HG03175 (cell line): ENCODE measurements at regions not wholly inside any gene's neighbourhood (a gene's known extent, or its start where the extent isn't known, plus 50 kb on each side); places are given as distances from the start of the nearest gene placed in this dataset.

ENCODE experiments used
- ATAC-seq: cut with Tn5 transposase; IDR thresholded peaks from one replicate; pipeline ENCODE4 v1.9.1; 2021; ENCODE audit warnings: mild to moderate bottlenecking, moderate library complexity; ENCODE audit not compliant: unreplicated experiment

DNA sequence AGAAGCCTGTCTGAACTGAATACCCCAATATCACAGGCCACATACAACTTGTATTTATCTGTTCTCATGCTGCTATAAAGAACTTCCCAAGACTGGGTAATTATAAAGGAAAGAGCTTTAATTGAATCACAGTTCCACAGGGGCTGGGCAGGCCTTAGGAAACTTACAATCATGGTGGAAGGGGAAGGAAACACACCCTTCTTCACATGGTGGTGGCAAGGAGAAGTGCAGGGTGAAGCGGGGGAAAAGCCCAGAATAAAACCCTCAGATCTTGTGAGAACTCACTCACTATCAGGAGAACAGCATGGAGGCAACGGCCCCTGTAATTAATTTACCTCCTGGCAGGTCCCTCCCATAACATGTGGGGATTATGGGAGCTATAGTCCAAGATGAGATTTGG is 50.3 kb upstream of the FNDC1 start:
- no peak for ATAC-seq

DNA sequence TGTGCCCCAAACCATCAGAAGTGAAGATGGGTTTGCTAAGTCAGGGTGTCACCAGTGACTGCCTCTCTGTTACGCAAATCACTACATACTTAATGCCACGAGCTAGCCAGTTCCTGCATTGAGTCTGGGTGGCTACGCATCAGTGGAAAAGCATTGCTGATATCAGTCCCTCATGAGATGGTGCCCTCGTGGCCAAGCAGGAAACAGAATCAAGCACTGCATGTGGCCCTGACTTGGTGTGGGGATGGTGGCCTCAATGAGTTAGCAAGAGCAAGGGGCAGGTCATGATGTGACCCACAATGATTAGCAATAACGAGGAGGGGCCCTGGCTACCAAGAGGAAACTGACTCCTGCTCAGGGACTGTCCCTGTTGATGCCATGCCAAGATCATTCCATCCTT is 51.6 kb upstream of the FNDC1 start:
- peak; percentile 54 for ATAC-seq

DNA sequence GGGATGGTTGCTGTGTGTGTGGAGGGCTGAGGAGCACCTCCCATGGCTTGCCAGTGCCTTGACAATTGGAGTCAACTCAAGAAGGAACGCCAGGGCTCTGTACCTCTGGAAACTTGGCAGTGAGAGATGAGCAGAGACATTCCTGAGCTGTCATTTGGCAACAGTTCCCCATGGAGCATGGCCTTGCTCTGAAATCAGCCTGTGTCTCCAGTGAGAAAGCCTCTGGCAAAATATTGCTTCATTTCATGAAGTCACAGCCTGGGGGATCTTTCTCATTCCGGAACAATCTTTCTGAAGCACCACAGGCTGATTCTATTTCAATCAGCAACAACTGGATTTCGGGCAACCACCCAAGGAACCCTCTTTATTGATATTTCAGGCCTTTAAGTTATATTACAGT is 52.2 kb upstream of the FNDC1 start:
- ATAC-seq: no peak

DNA sequence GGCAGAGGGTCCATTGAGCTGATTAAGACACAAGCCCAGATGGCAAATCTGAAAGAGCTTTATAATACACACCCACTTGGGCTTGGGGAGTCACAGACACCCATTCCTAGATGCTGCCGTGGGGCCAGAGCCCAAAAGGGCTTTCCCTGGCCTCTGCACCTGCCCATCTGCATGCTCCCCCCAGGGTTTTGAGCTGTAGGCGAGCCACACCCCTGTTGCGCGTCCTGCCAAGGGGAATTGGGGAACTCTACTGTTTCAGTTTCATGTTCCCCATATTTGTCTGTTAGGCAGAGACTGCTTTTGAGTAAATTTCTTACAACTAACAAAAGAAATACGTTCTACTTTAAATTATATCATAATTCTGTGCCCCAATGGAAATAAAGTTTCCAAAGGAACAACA is 52.9 kb upstream of the FNDC1 start:
- ATAC-seq: peak; percentile 68

DNA sequence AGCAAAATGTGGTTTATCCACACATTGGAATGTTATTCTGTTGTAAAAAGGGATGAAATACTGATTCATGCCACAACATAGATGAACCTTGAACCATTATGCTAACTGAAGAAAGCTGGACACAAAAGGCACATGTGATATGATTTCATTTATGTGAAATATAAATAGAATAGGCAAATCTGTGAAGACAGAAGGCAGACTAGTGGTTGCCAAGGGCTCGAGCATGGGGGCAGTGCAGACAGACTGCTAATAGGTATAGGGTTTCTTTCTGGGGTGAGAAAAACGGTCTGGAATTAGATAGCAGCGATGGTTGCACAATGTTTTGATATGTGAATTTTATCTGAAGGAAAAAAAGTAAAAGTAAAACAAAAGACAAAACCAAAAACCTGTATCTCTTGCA is 54.6 kb upstream of the FNDC1 start:
- ATAC-seq: no peak

DNA sequence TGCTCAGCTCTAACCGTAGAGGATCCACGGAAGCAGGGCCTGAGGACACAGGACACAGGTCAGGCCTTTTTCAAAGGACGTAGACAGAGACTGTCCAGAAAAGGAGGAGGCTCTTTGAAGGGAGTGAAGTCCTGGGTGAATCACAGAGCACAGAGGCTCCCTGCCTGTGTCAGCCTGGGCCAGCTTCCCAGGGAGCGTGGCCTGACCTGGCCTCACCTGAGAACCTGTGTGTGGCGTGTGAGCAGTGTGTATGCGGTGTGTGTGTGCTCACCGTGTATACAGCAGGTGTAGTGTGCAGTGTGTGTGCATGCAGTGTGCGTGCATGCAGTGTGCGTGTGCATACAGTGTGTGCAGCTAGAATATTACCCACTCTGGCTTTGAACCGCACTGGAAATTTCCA is 56.0 kb upstream of the FNDC1 start:
- ATAC-seq: no peak

DNA sequence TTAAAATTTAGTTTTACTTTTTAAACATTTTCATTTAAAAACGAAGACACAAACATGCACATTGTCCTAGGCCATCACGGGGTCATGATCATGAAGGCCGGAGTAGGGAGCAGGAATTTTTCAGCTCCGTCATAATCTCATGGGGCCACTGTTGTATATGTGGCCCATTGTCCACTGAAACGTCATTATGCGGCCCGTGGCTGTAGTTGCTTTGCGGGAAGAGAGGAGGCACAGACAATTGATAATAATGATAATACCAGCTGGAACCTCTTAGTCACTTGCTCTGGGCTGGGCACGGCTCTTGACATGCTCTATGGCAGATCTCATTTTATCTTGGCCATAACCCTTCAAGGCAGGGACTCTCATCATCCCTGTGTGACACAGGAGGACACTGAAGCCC is 56.5 kb upstream of the FNDC1 start:
- ATAC-seq: no peak

DNA sequence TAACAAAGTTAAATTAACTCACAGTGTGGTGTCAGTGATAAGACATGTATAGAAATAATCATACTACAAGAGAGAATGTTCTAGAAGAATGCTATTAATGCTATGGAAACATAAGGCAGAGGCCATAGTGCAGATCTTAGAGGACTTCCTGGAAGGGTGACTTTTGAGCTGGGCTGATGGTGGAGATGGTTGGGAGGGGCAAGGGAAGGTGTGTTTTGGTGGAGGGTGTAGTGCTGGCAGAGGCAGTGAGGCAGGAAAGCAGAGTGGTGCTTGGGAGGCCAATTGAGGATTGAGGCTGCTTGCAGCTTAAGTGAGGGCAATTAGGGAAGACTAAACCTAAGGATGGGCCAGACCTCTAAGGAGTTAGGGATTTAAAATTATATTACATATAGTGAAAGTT is 58.5 kb upstream of the FNDC1 start:
- no peak for ATAC-seq

DNA sequence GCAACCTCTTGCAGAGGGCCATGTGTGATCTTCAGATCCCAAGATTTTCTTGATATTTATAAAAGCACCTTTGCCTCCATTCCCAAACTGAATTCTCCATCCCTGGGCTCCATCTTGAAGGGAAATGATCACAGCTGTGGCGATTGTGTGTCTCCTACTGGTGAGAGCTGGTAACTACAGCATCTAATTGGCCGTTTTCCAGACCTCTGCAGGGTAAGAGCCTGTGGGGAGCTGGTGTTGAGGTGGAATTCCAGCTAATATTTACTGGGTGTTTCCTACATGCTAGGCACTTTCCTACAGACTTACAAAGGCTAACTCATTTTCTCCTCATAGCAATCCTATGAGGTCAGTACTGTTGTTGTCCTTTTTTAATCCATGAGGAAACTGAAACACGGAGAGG is 59.2 kb upstream of the FNDC1 start:
- no peak for ATAC-seq

DNA sequence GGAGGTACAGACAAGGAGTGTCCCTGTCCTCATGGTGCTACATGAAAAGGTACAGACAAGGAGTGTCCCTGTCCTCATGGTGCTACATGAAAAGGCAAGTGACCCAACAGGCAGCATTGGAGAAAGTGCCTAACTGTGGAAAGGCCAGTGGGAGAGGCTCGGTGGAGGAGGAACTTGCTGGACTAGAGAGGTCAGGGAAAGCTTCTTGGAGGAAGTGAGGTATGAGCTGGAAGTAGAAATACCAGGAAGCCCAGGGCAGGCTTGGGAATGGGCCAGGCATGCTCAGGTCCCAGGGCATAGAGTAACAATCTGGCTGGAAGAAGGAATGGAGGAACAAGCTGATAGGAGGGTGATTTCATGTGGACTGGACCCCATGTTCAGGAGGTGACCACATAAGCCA is 59.8 kb upstream of the FNDC1 start:
- ATAC-seq: no peak

DNA sequence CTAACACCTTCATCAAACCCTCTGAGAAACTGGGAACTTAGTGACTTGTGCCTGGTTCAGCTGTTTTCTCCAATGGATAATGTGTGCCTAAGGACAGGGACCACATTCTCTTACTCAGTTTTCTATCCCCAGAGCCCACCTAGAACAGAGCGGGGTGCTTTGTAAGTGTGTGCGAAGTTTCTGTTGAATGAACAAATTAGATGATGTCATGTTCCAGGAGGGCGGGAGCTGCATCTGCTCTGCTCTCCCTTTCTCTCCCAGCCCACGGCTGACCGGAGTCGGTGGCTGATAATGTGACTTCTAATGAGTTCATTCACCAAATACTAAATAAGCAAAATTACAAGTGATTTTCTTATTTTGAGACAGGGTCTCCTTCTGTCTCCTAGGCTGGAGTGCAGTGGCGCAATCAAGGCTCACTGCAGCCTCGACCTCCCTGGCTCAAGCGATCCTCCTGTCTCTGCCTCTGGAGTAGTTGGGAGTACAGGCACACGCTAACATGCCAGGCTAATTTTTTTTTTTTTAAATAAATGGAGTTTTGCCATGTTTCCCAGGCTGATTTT is 60.7 kb upstream of the FNDC1 start:
- no peak for ATAC-seq

DNA sequence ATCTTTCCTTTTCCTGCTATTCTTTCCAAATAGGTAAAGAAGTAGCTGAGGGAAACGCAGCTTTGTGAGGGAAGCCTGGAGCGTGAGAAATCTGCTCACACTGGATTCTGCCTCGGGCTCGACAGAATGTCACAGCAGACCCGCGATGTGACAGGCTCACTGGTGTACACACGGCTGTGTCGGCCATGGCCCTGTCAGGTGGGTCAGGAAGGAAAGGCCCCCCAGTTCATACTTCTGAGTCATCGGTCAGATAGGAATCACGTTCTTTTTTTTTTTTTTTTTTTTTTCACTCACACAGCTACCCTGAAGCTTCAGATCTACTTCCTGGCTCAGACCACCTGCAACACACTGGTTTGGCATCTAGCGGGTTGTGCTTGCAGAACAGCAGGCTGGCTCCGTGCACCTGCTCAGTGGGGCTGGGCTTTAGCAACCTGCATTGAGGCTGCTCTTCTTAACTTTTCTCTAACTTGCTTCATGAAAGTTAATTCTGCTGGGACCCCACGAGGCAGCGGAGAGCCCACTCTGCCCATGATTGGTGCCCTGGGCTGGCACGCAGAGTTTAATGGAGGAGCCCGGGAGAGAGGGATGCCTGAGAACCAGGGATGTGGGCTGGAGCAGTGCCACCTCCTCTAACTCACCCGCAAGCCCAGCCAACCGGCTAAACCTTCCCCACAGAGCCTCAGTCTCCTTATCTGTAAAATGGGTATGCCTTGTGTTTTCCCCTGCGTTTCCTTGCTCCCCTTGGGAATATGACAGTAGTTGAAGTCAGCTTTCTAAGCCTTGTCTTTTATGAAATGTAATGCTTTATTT is 61.5 kb upstream of the FNDC1 start:
- ATAC-seq: peak; percentile 23

DNA sequence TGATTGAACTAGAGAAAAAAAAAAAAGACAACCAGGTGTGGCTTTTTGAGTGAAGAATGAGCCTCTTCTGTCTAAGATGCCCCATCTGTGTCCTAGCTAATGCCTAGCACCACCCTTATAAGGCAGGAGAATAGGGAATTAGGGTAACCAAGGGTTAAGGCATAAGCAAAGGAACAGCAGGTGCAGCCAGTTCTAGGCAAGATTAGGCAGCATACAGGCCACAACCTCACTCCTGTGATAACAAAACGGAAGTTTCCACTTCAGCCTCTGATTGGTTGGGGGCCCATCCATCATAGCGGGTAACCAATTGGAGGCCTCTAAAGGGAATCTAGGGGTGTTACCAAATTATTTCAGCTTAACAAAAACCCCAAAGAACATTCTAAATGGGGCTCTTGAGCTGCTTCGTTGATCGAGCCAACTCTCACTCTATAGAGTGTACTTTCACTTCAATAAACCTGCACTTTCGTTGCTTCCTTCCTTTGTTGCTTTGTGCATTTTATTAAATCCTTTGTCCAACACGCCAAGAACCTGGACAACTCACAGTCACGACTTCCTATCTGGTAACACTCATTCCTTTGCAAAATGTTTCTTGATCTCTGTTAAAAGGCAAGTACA is 61.9 kb upstream of the TAGAP start:
- peak; percentile 92 for ATAC-seq

DNA sequence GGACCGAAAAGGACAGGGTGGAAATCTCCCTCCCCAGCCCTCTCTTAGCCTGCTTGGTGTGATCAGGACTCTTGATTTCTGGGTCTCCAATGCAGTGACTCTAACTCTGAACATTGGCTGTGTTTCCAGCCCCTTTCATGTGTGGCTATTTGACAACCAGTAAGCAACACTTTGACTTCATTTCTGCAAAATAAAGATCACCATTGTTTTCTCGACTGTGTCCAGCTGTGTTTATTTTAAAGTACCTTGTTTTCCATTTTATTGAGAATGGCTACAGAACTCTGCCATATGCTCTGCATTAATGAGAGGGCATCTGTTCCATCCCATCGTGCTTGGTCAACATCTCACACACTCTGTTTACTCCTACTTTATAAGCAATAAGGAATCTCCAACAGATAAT is 60.9 kb upstream of the TAGAP start:
- no peak for ATAC-seq

DNA sequence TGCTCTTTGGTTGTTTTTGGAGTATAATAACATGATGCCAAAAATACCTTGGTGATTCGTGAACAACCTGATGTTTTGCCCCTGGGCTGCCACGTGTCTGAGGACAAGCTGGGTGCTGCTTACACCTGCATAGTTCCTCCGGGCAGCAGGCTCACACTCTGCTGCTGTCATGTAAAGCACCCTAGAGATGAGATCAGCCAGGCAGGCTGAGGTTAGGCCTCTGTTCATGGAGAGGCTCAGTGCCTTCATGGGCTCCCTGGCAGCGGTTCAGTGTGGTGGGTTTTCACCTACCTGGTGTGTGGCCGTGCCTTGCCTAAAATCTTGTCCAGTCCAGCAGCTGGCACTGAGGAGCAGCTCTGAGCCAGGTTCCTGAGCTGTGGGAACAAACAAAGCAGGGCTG is 60.1 kb upstream of the TAGAP start:
- no peak for ATAC-seq

DNA sequence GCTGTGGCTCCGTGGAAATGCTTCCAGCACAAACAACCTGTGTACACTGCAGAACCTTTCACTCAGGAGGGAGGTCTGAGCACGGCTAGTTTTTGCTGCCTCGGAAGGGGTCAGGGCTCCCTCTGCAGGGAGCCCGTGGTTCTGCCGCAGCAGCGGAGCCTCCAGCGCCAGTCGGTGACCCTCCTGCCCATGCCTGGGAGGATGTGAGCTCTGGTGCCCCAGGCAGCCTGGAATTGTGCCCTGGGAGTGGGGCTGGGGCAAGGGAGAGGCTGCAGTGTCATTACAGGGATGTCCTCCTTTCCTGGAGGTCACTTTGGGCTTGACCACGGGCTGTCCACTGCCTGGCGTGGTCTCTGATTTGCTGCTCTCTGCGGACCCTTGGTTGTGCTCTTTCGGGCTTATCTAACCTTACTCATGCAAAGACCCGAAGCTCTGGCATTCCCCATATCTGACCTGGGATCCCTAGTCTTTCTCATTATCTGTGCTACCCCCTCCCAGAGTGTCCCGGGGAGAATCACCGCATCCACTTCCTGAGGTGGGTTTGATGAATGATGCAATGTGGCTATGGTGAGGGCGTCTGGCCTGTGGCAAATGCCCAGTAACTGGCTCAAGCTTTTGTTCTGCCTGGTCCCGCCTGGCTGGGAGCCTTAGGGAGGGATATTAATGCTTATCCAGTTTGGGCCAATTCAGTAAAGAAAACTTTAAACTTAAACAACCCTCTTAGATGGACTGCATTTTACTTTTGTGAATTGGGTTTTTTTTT is 59.6 kb upstream of the TAGAP start:
- peak; percentile 45 for ATAC-seq

DNA sequence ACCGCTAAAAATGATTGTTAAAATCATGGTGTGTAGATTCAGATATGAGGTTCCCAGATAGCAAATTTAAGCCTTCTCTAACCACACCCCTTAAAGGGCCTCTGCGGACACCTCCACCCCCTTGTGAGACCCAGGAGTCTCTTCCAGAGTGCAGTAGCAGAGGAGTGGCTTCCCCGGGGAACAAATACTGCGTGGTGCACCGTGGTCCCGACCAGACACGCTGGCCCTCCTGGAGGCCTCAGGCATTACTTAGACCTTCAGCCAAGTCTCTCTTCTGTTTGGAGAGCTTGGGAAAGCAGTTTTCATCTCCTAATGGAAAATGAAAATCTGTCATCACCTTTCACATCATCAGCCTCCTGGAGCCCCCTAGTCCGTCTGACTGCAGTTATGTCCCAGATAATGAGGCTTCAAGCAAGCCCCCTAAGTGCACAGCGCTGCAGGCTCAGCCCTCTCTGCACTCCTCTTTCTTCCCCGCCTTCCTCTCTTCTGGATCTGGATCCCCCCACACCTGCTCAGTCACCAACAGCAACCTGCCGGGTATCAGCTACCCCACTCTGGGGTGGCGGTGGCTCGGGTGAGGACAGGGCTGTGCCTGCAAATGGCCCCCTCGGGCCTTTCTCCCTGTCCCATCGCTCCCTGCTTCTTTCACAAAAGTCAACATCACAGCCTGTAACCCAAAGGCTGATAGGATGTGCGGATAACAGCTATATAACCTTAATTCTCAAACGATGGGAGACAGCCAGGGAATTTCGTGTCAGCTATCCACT is 58.8 kb upstream of the TAGAP start:
- no peak for ATAC-seq

DNA sequence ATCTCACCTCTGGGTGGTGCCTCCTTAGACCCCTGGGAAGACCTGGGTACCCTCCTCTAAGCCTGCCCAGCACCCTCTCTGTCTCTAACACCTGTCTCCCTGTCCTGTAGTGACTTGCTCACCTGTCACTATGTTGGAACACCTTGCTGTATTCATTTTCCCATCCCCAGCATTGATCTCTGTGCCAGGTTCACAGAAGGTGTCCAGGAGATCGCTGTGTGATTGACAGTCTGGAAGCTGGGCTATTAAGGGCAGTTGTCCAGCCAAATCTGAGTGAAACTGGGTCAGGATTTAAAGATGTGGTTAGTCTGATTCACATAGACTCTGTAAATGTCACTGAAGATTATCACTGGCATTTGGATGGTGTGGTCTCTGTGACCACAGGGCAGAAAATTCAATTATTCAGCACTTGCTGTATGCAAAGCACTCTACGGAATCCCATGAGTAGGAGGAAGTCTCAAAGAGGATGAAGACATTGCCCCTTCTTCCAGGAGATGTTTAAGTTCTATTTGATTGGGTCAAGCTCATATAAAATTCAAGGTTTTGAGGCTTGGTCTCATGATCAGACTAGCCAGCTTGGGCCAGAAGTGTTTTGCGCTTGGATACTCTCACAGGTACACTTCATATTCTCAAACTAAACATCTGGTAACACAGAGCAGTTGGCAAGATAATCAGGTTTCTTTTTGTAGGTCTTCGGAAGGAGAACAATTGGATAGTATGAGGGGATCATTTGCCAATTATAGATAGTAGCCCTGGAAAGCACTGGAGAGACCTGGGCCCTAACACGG is 57.8 kb upstream of the TAGAP start:
- no peak for ATAC-seq

DNA sequence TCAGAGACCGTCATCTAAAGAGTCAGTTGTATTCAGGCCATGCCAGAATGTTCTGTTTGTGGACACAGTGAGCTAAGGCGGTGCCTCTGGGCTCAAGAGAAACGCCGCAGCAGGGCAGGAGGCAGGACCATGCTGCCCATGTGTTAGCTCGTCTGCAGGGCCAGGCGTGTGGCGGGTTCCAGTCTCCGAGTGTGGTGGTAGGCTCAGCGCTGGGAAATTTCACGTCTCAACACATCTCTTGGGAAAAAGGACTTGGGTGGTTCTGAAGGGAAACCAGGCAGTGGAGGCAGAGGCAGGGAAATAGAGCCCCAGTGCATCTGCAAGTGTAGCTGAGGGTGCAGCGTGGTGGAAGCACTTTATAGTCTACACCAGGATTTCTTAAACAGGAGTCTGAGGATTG is 56.9 kb upstream of the TAGAP start:
- ATAC-seq: no peak
